ENCODE measurements at regions not wholly inside any gene's neighbourhood (a gene's known extent, or its start where the extent isn't known, plus 50 kb on each side); places are given as distances from the start of the nearest gene placed in this dataset.

- H3K4me2 ChIP-seq = no peak overlapping the region
- no peak overlapping the region for H3K4me3 ChIP-seq (IDR thresholded peaks at IDR 0.05; ENCODE audit: insufficient read depth, low read depth, low read length)
- H3K27me3 ChIP-seq (ENCODE audit: insufficient read depth, low read depth) = no peaks in the 10 kb centered on the region
- H2AFZ ChIP-seq (ENCODE audit: low read depth) = no peak overlapping the region
- TF ChIP-seq CTCF (conservative IDR thresholded peaks at IDR 0.05; ENCODE audit: low read depth, low read length) = no peak
- H3K9ac ChIP-seq = no peak overlapping the region
- H3K79me2 ChIP-seq (ENCODE audit: insufficient read depth, low read depth) = no peaks in the 10 kb centered on the region
- H4K20me1 ChIP-seq (ENCODE audit: insufficient read depth) = no peaks in the 10 kb centered on the region
- H3K36me3 ChIP-seq (ENCODE audit: insufficient read depth) = no peaks in the 10 kb centered on the region
- H3K4me1 ChIP-seq (ENCODE audit: low read depth, poor library complexity, severe bottlenecking) = no peaks in the 10 kb centered on the region
- H3K27ac ChIP-seq = no peak overlapping the region
These were observed 197.8 kb downstream of the FSCB start for GRCh38 chr14:44309331-44309730.

- no peaks in the 10 kb centered on the region for H3K79me2 ChIP-seq (ENCODE audit: insufficient read depth, low read depth)
- no peak overlapping the region for H2AFZ ChIP-seq (ENCODE audit: low read depth)
- no peak overlapping the region for H3K9ac ChIP-seq
- no peak overlapping the region for H3K27ac ChIP-seq
- no peak overlapping the region for H3K4me2 ChIP-seq
- TF ChIP-seq CTCF (conservative IDR thresholded peaks at IDR 0.05; ENCODE audit: low read depth, low read length) = no peak
- no peaks in the 10 kb centered on the region for H4K20me1 ChIP-seq (ENCODE audit: insufficient read depth)
- H3K4me3 ChIP-seq (IDR thresholded peaks at IDR 0.05; ENCODE audit: insufficient read depth, low read depth, low read length) = no peak overlapping the region
- no peaks in the 10 kb centered on the region for H3K27me3 ChIP-seq (ENCODE audit: insufficient read depth, low read depth)
- H3K36me3 ChIP-seq (ENCODE audit: insufficient read depth) = no peaks in the 10 kb centered on the region
- H3K4me1 ChIP-seq (ENCODE audit: low read depth, poor library complexity, severe bottlenecking) = no peaks in the 10 kb centered on the region
These were observed 206.2 kb downstream of the FSCB start for GRCh38 chr14:44300916-44301315.

- H3K27ac ChIP-seq = no peak overlapping the region
- no peak overlapping the region for H3K4me3 ChIP-seq (IDR thresholded peaks at IDR 0.05; ENCODE audit: insufficient read depth, low read depth, low read length)
- TF ChIP-seq CTCF (conservative IDR thresholded peaks at IDR 0.05; ENCODE audit: low read depth, low read length) = no peak
- H3K79me2 ChIP-seq (ENCODE audit: insufficient read depth, low read depth) = no peaks in the 10 kb centered on the region
- no peaks in the 10 kb centered on the region for H3K4me1 ChIP-seq (ENCODE audit: low read depth, poor library complexity, severe bottlenecking)
- H3K9ac ChIP-seq = no peak overlapping the region
- H3K36me3 ChIP-seq (ENCODE audit: insufficient read depth) = no peaks in the 10 kb centered on the region
- no peak overlapping the region for H3K4me2 ChIP-seq
- no peaks in the 10 kb centered on the region for H4K20me1 ChIP-seq (ENCODE audit: insufficient read depth)
- no peak overlapping the region for H2AFZ ChIP-seq (ENCODE audit: low read depth)
- H3K27me3 ChIP-seq (ENCODE audit: insufficient read depth, low read depth) = no peaks in the 10 kb centered on the region
These were observed 209.6 kb downstream of the FSCB start for GRCh38 chr14:44297437-44297836.

GRCh38 chr14:44291366-44291915 lies 215.6 kb downstream of the FSCB start:
- Histone ChIP-seq H3K9ac (no peak overlapping the region), H3K4me3 (IDR thresholded peaks at IDR 0.05; ENCODE audit: insufficient read depth, low read depth, low read length) (no peak overlapping the region), H3K36me3 (ENCODE audit: insufficient read depth) (no peaks in the 10 kb centered on the region), H2AFZ (ENCODE audit: low read depth) (no peak overlapping the region), H3K27ac (no peak overlapping the region), H3K4me1 (ENCODE audit: low read depth, poor library complexity, severe bottlenecking) (no peaks in the 10 kb centered on the region), H4K20me1 (ENCODE audit: insufficient read depth) (no peaks in the 10 kb centered on the region), H3K79me2 (ENCODE audit: insufficient read depth, low read depth) (no peaks in the 10 kb centered on the region), H3K27me3 (ENCODE audit: insufficient read depth, low read depth) (no peaks in the 10 kb centered on the region), H3K4me2 (no peak overlapping the region)
- TF ChIP-seq CTCF (conservative IDR thresholded peaks at IDR 0.05; ENCODE audit: low read depth, low read length) = no peak

Data from KMS-11 (cell line).